Subcutaneous abdominal adipose tissue (tissue), 5 donors: ENCODE measurements at regions not wholly inside any gene's neighbourhood (a gene's known extent, or its start where the extent isn't known, plus 50 kb on each side); places are given as distances from the start of the nearest gene placed in this dataset.

Experiments
- H3K27ac ChIP-seq: one replicate; pipeline ENCODE4 v1.7.0; 2013; ENCODE audit warnings: low read depth, mild to moderate bottlenecking, inconsistent platforms, low read length, moderate library complexity
- H3K27me3 ChIP-seq, 5 donors: one replicate each; pipeline ENCODE4 v1.7.0; 2013; ENCODE audit warnings: low read length in 5 of 5, inconsistent platforms in 1 of 5; ENCODE audit not compliant: control insufficient read depth in 5 of 5, insufficient read depth in 4 of 5
- H3K36me3 ChIP-seq, 5 donors: one replicate each; pipeline ENCODE4 v1.7.0; 2013; ENCODE audit warnings: low read length in 5 of 5; ENCODE audit not compliant: control insufficient read depth in 5 of 5, insufficient read depth in 5 of 5
- H3K4me1 ChIP-seq, 5 donors: one replicate each; pipeline ENCODE4 v1.7.0; 2013; ENCODE audit warnings: low read length in 5 of 5, mild to moderate bottlenecking in 3 of 5, moderate library complexity in 1 of 5; ENCODE audit not compliant: control insufficient read depth in 5 of 5, insufficient read depth in 5 of 5
- H3K4me3 ChIP-seq, 5 donors: one replicate each; pipeline ENCODE4 v1.7.0; 2013; ENCODE audit warnings: low read length in 5 of 5, low read depth in 1 of 5
- H3K9ac ChIP-seq, 5 donors: one replicate each; pipeline ENCODE4 v1.7.0; 2013; ENCODE audit warnings: low read length in 5 of 5, mild to moderate bottlenecking in 4 of 5, moderate library complexity in 3 of 5
- H3K9me3 ChIP-seq, 5 donors: one replicate each; pipeline ENCODE4 v1.7.0; 2013; ENCODE audit warnings: low read length in 5 of 5; ENCODE audit not compliant: control insufficient read depth in 5 of 5
- donor health status: healthy.
- donor health status: healthy.
- donor health status: healthy.
- donor health status: healthy.
- donor health status: healthy.

DNA sequence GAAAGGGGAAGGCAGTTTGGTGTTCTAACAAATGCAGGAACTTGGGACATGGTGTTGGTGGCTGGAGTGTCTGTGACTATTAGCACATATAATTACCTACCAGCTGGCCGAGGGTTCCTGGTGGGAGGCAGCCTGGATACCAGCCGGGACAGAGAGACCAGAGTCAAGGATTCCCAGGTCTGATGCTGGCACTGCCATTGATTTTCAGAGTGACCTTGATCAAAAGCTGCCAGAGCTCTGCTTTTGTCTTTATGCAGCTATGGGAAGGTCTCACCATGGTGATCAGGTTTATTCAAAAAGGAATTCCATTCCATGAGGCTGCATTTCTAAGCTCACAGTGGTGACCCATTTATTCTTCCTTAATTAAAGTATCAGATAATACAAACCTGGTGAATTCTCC is 101.0 kb upstream of the PWP1 start:
- Histone ChIP-seq H3K36me3 (no peaks in the 10 kb centered on the region), H3K27ac (no peak overlapping the region), H3K9ac (no peak overlapping the region), H3K4me1 (no peaks in the 10 kb centered on the region), H3K27me3 (peaks cover 0 to 30% (median 13%) of the 10 kb centered on the region in 5 donors), H3K4me3 (no peak overlapping the region), H3K9me3 (peaks cover 0 to 12% (median 7%) of the 10 kb centered on the region in 5 donors)

DNA sequence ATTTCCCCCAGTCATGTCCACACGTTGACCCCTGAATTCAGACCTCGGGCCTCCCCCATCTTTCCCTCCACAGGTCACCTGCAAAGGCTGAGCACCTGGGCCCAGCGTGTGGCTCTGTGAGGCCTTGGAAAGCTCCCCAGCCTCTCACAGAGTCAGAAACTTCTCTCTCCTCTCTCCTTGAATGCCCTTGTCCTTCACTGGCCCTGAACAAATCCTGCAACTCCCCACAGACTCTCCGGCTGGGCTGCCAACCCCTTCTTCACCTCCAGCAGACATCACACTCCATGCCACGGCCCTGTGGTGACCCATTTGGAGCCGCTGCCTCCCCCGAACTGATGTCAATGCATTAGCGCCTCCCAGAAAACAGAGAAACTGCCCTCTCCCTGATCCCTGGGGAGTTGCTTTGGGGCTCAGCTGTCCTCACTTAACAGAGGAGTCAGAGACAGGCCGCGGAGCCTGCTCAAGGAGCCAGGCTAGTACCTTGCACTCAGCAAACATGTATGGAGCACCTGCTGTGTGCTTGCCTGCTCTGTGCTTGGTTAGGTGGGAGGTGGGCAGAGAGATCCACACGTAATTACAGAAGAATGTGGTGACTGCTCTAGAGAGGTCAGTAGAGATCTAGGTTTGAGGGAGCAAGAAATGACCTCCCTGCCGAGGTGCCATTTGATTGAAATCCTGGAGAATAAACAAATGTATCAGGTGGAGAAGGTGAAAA is 99.2 kb upstream of the PWP1 start:
- Histone ChIP-seq H3K9ac (no peak overlapping the region), H3K27ac (no peak overlapping the region), H3K4me1 (no peaks in the 10 kb centered on the region), H3K36me3 (no peaks in the 10 kb centered on the region), H3K9me3 (peaks cover 0 to 12% (median 7%) of the 10 kb centered on the region in 5 donors), H3K4me3 (no peak overlapping the region), H3K27me3 (peaks cover 0 to 16% (median 5%) of the 10 kb centered on the region in 5 donors)

DNA sequence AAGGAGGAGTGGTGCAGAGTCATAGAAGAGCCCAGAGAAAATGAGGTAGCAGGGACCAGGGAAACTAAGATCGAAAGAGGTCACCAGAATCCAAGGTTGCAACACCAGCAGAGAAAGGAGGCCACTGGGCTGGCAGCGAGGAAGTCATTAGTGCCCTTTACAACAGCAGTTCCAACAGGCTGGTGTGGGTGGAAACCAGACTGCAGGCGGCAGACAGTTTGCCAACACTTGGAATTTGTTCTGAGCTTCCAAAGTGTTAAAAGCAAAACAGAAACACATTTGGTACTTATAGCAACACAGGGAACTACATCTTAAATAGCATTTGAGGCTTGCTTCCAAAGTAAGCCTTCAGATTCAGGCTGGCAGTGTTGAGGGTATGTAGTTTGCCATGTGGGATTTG is 95.2 kb upstream of the PWP1 start:
- Histone ChIP-seq H3K27ac (no peak overlapping the region), H3K27me3 (no peaks in the 10 kb centered on the region)

DNA sequence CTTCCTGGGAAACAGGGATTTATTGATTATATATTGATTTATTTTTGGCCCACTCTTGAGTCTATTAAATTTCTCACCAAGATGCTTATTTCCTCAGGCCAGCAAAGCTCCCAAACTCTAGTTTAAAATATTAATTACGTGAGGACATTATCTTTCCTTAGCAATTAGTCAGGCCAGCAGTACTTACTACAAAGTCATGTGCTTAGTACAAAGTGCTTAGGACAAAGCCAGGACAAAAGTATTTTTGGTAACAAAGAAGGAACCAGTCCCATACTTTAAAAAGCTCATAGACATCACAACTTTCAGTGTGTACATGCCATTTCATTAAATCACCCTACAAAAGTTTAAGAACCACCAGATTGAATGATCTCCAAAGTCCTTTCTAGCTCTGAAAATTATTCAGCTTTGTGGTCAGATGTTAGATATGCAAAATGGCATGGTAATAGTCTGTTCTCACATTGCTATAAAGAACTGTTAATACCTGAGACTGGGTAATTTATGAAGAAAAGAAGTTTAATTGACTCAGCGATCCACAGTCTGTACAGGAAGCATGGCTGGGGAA is 94.7 kb upstream of the PWP1 start:
- no peak overlapping the region for H3K27ac ChIP-seq

More for the DNA sequence above, 95.2 kb upstream of the PWP1 start:
- H3K9me3 ChIP-seq = peaks cover 4 to 26% (median 16%) of the 10 kb centered on the region in 5 donors
- no peaks in the 10 kb centered on the region for H3K36me3 ChIP-seq
- H3K4me3 ChIP-seq = no peak overlapping the region
- no peaks in the 10 kb centered on the region for H3K4me1 ChIP-seq
- no peak overlapping the region for H3K9ac ChIP-seq

DNA sequence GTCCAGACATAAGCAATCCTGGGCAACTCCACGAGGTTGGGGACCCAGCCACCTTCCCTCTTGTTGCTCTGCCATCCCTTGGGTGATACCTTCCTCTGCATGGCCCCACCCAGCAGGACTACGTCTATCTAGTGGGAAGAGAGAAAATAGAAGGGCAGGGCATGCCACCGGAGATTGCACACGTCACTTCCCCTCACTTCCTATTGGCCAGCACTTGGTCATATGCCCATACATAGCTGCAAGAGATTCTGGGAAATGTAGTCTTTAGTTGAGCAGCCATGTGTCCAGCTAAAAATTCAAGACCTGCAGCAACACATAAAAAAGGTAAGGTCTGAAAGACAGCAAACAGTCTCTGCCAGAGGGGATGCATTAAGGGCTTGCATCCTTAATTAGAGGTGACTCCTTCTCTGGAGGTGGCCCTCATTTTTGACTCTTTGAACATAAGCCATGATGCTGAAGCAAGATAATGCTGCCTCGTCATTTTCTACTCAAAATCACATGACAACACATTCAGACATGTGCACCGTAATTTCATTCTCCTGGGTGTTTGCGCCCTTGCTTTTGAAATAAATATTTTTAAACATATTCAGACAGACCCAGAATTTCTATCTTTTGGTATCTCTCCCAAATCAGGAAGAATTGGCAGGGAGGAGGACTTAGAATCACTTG is 91.8 kb upstream of the PWP1 start:
- Histone ChIP-seq H3K36me3 (no peaks in the 10 kb centered on the region), H3K4me1 (no peaks in the 10 kb centered on the region), H3K9ac (no peak overlapping the region), H3K27ac (no peak overlapping the region), H3K4me3 (no peak overlapping the region), H3K9me3 (peaks cover 4 to 14% (median 11%) of the 10 kb centered on the region in 5 donors), H3K27me3 (no peaks in the 10 kb centered on the region)

More for the DNA sequence above, 94.7 kb upstream of the PWP1 start:
- Histone ChIP-seq H3K4me3 (no peak overlapping the region), H3K27me3 (no peaks in the 10 kb centered on the region), H3K4me1 (no peaks in the 10 kb centered on the region), H3K36me3 (no peaks in the 10 kb centered on the region), H3K9me3 (peaks cover 4 to 26% (median 16%) of the 10 kb centered on the region in 5 donors), H3K9ac (no peak overlapping the region)

DNA sequence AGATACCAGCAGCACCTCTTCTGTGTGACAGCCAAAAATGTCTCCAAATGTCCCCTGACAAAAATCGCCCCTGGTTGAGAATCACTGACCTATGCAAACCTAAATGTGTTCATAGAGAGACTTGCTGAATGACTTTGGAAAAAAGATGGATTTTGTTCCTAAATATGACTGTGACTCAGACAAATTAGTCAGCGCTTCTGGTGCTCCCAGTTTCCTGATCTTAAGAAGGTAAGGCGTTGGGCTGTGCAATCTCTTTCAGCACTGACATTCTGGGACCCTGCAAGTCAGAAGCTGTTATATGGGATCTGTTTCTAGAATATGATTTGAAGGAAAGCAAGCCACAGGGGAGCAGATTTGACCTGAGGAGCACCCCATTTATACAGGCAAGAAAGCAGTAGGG is 90.6 kb upstream of the PWP1 start:
- no peak overlapping the region for H3K9ac ChIP-seq
- no peak overlapping the region for H3K27ac ChIP-seq
- no peaks in the 10 kb centered on the region for H3K36me3 ChIP-seq
- no peak overlapping the region for H3K4me3 ChIP-seq
- H3K9me3 ChIP-seq = peaks cover 4 to 14% (median 11%) of the 10 kb centered on the region in 5 donors
- peaks cover 0 to under 1% (median 0%) of the 10 kb centered on the region in 5 donors for H3K4me1 ChIP-seq
- no peaks in the 10 kb centered on the region for H3K27me3 ChIP-seq

DNA sequence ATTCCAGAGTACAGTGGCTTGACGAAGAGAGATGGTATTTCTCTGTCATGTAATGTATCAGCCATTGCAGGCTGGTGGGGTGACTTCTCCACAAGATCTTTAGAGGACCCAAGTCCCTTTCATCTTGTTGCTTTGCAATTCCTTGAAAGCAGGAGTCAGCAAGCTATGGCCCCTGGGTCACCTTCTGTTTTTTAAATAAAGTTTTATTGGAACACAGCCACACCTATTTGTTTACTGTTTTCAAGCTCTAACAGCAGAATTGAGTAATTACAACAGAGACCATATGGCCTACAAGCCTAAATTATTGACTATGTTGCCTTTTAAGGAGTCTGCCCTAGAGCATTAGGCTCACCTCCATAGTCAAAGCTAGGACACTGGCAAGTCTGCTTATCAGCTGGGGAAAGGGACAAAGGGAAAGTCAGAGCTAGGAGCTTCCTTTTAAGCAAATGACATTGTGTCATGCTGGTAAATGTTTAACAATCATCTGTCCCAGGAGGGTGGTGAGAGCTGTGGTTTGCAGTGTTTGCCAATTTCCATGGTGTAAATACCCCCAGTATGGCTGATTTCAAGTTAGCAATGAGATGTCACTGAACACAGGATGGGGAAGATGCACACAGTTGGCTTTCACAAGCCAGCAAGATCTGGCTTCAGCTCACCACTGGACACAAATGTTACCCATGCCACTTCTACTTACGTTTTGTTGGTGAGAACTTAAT is 87.7 kb upstream of the PWP1 start:
- H3K36me3 ChIP-seq = no peaks in the 10 kb centered on the region
- peaks cover 4 to 14% (median 11%) of the 10 kb centered on the region in 5 donors for H3K9me3 ChIP-seq
- no peak overlapping the region for H3K4me3 ChIP-seq
- H3K9ac ChIP-seq = no peak overlapping the region
- no peaks in the 10 kb centered on the region for H3K27me3 ChIP-seq
- peaks cover 3 to 29% (median 28%) of the 10 kb centered on the region in 5 donors for H3K4me1 ChIP-seq
- H3K27ac ChIP-seq = no peak overlapping the region

DNA sequence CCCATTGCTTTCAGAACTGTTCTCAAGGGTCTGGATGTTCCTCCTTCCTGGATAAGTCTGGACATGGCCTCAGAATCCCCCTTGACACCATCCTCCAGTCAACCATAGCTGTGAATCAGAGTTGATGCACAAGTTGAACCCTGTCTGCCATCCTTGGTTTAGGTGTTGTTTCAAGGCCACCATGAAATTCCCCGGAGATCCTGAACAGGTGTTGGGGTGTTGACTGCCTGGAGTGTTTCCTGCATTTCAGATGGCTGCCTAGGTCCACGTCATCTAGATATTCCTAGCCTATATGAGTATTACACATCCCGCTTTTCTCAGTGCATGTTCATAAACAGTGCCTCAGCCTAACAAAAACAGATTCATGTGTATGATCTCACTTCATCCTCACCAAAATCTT is 86.7 kb upstream of the PWP1 start:
- H3K27me3 ChIP-seq = no peaks in the 10 kb centered on the region
- peaks cover 0 to 5% (median 3%) of the 10 kb centered on the region in 5 donors for H3K9me3 ChIP-seq
- peaks cover 3 to 32% (median 28%) of the 10 kb centered on the region in 5 donors for H3K4me1 ChIP-seq
- no peak overlapping the region for H3K9ac ChIP-seq
- H3K27ac ChIP-seq = no peak overlapping the region
- no peak overlapping the region for H3K4me3 ChIP-seq
- no peaks in the 10 kb centered on the region for H3K36me3 ChIP-seq

DNA sequence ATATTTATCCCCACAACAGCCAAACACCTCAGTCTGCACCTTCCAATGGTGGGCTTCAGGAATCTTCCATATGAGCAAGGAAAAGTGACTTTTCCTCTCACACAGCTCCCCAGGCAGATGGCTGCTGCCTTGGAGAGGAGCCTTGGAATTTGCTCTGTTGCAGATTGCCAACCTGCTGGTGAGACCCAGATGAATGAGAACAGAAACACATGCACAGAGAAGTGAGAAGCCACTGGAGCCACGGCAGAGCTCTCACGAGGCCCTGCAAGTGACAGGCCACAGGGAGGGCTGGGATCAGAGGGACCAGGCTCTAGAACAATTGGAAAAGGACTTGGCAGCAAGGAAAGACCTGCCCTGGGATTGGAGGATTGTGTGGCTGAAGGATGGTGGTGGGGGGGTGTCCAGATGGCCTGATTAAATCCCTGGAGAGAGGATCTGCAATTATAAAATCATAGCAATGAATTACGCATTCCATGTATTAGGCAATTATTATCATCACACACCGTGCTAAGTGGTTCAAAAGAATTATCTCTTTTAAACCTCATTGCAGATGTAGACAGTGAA is 84.9 kb upstream of the PWP1 start:
- H3K27me3 ChIP-seq = no peaks in the 10 kb centered on the region
- H3K27ac ChIP-seq = peak overlapping the region; percentile 61
- H3K4me3 ChIP-seq = no peak overlapping the region
- peaks cover 3 to 32% (median 28%) of the 10 kb centered on the region in 5 donors for H3K4me1 ChIP-seq
- peaks cover 0 to 3% (median 0%) of the 10 kb centered on the region in 5 donors for H3K9me3 ChIP-seq
- H3K36me3 ChIP-seq = no peaks in the 10 kb centered on the region
- H3K9ac ChIP-seq = no peak overlapping the region
